ENCODE measurements at regions not wholly inside any gene's neighbourhood (a gene's known extent, or its start where the extent isn't known, plus 50 kb on each side); places are given as distances from the start of the nearest gene placed in this dataset.

DNA sequence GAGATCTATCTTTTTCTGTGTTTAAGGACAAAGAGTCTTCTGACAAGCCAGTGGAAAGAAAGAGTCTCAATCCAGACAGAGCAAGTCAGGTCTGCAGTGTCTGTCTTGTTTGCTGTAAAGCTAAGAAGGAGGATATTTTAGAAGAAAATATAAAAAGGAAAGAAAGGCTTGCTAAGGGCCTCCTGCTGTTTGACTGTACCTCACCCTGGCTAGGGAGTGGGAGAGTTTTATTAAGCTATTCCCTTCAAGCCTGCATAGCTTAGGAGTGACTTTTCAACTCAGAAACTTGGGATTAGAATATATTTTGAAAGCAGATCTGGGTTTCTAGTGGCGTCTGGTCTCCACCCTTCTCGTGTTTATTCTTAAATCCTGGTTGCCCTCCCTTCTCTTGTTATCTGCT is 460.0 kb downstream of the COG6 start:
- Histone ChIP-seq H3K27ac (peak overlapping the region; percentile 36 to 66), H3K4me1 (ENCODE audit: insufficient read depth) (peaks cover 3% of the 10 kb centered on the region), H3K9me3 (no peaks in the 10 kb centered on the region), H3K4me3 (no peak overlapping the region), H3K36me3 (no peaks in the 10 kb centered on the region), H3K27me3 (no peaks in the 10 kb centered on the region)
- TF ChIP-seq POLR2A (IDR thresholded peaks at IDR 0.05), result no peak
- TF ChIP-seq EP300 (IDR thresholded peaks at IDR 0.05), result no peak
- TF ChIP-seq, protein P1, sequence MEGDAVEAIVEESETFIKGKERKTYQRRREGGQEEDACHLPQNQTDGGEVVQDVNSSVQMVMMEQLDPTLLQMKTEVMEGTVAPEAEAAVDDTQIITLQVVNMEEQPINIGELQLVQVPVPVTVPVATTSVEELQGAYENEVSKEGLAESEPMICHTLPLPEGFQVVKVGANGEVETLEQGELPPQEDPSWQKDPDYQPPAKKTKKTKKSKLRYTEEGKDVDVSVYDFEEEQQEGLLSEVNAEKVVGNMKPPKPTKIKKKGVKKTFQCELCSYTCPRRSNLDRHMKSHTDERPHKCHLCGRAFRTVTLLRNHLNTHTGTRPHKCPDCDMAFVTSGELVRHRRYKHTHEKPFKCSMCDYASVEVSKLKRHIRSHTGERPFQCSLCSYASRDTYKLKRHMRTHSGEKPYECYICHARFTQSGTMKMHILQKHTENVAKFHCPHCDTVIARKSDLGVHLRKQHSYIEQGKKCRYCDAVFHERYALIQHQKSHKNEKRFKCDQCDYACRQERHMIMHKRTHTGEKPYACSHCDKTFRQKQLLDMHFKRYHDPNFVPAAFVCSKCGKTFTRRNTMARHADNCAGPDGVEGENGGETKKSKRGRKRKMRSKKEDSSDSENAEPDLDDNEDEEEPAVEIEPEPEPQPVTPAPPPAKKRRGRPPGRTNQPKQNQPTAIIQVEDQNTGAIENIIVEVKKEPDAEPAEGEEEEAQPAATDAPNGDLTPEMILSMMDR (IDR thresholded peaks at IDR 0.05), result no peak
- WGBS, 3 donors, result 22 to 50% (median 29%) methylated on average over 2 of the region's 2 CpGs
- no peak for DNase-seq
- intact Hi-C loops (cut with DNase I), result no loop called here

- TF ChIP-seq POLR2A (IDR thresholded peaks at IDR 0.05) (no peak), EP300 (IDR thresholded peaks at IDR 0.05) (no peak)
- TF ChIP-seq, protein P1 (IDR thresholded peaks at IDR 0.05), result no peak
- no peaks in the 10 kb centered on the region for H3K27me3 ChIP-seq
- H3K4me1 ChIP-seq (ENCODE audit: insufficient read depth), result peaks cover 3% of the 10 kb centered on the region
- intact Hi-C loops (cut with DNase I), result no loop called here
- 21 to 31% (median 24%) methylated on average over 6 of the region's 6 CpGs for WGBS, 3 donors
- H3K9me3 ChIP-seq, result no peaks in the 10 kb centered on the region
- peak; percentile 44 to 74 (median 51) for DNase-seq
- H3K36me3 ChIP-seq, result no peaks in the 10 kb centered on the region
- peak overlapping the region; percentile 36 to 66 for H3K27ac ChIP-seq
- H3K4me3 ChIP-seq, result no peak overlapping the region
These were observed 460.5 kb downstream of the COG6 start for GRCh38 chr13:40116008-40116407.

GRCh38 chr13:40118337-40118736 is 462.9 kb downstream of the COG6 start:
- no peak overlapping the region for H3K27ac ChIP-seq
- WGBS, 3 donors, result 68 to 87% (median 76%) methylated on average over 3 of the region's 3 CpGs

DNA sequence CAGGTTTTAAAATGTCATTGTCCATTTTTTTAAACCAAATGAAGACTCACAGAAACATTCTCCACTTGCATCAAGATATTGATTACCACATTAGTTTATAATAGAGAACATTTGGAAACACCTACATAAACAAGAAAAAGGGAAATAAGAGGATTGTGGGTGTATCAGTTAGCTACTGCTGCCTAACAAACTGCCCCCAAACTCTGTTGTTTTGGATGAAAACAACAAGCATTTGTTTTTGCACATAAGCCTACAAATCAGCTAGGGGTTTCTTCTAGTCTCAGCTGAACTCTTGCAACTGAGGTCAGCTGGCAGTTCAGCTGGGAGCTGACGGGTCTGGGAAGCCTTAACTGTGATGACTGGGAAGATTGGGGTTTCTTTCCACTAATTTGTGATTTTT is 464.4 kb downstream of the COG6 start:
- peaks cover 5% of the 10 kb centered on the region for H3K4me1 ChIP-seq (ENCODE audit: insufficient read depth)
- no peaks in the 10 kb centered on the region for H3K36me3 ChIP-seq
- H3K4me3 ChIP-seq, result no peak overlapping the region
- no peaks in the 10 kb centered on the region for H3K27me3 ChIP-seq
- DNase-seq, result no peak
- 71 to 89% (median 77%) methylated on average over 1 of the region's 1 CpG for WGBS, 3 donors
- no peak overlapping the region for H3K27ac ChIP-seq
- TF ChIP-seq, protein P1 (IDR thresholded peaks at IDR 0.05), result no peak
- TF ChIP-seq EP300 (IDR thresholded peaks at IDR 0.05), result no peak
- H3K9me3 ChIP-seq, result no peaks in the 10 kb centered on the region
- intact Hi-C loops (cut with DNase I), result no loop called here

More at GRCh38 chr13:40118337-40118736, 462.9 kb downstream of the COG6 start:
- Histone ChIP-seq H3K27me3 (no peaks in the 10 kb centered on the region), H3K4me3 (no peak overlapping the region), H3K9me3 (no peaks in the 10 kb centered on the region), H3K4me1 (ENCODE audit: insufficient read depth) (peaks cover 5% of the 10 kb centered on the region), H3K36me3 (no peaks in the 10 kb centered on the region)
- TF ChIP-seq EP300 (IDR thresholded peaks at IDR 0.05), result no peak
- TF ChIP-seq, protein P1 (IDR thresholded peaks at IDR 0.05), result no peak
- TF ChIP-seq POLR2A (IDR thresholded peaks at IDR 0.05), result no peak
- DNase-seq, result no peak
- intact Hi-C loops (cut with DNase I), result no loop called here
